ENCODE measurements at regions not wholly inside any gene's neighbourhood (a gene's known extent, or its start where the extent isn't known, plus 50 kb on each side); places are given as distances from the start of the nearest gene placed in this dataset.

DNA sequence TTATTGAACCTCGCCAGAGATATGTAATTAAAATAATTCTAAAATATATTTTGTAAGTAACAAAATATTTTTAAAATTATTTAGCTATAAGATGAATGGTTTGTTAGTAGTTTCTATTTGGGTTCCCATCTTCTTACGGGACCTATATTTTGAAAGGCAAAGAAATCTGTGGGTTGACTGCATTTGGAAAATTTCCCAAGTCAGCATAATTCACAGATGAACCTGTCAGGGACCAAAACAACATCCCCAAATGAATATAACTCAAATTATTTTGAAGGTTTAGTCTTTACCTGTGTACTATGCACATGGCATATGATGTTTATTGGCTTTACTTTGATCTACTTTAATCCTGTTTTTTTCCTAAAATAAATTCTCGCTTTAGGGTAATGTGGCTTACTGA, 607.4 kb upstream of the JAG1 start:
- no peak for DNase-seq (ENCODE audit: low read depth in 3 of 3)

DNA sequence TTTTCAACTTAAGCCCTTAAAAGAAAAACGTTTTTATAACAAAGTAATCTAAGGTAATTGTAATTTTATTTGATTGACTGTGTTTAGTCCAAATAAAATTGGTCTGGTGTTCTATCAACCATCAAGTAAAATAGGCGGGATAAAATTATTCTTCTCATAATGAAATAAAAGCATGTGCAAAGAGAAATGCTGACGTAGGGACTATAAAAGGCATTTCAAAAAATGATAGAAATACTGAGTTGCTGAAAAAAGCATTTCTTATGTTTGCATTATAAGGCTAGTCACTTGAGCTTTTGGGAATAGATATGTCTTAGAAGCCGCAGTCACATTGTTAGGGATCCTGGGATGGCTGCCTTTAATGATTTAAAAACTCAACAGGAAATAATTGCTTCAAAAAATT, 608.0 kb upstream of the JAG1 start:
- DNase-seq (ENCODE audit: low read depth in 3 of 3) = no peak

DNA sequence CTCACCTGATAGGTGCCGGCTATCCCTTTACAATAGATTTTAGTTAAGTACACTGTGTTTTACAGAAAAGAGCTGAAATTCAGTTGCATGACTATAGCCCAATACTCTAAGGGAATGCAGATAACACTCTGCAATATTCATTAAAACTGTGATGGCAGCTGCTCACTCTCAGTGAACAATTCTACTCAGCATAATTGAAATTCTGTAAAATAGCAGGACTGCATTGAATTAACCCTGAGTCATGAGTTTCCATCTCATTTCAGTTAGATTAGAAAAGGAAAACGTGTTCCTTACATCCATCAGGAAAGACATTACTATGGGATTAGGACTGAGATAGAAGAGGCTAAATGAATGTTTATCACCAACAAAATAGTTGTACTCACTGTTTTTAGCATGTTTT, 613.3 kb upstream of the JAG1 start:
- DNase-seq (ENCODE audit: low read depth in 3 of 3) = no peak

DNA sequence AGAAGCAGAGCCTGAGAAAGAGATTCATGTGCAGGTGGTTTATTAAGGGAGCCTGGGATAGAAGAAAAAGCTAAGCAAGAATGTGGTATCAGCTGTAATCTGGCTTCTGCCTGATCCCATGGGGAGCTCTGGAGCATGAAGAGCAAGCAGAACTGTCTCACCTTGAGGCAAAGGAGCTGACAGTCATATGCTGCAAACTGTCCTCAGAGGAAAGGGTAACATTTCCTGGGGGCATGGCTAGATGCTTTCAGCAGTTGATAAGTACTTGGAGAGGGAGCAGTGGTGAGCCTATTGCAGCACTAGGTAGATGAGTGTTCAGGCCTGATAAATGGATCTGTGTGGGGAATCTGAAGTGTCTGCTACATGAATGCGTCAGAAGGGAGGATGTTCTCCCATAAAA, 621.5 kb upstream of the BTBD3 start:
- no peak for DNase-seq (ENCODE audit: low read depth in 3 of 3)

DNA sequence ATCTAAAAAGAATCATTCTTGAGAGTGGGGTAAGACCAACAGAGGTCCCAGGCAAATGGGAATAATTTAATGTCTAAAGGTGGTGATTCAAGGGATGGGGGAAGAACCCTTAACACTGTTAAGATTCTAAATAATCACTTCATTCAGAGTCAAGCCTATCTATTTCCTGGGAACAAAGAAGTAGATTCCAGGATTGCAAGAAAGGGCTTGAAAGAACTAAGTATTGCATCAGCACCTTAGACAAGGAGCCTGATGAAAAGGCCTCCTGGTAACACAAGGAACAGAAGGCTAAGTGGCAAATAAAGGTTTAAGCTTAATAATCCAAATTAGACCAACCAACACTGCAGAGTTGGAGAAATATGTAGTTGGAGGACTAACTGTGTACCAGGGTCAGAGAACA, 620.7 kb upstream of the BTBD3 start:
- no peak for DNase-seq (ENCODE audit: low read depth in 3 of 3)

DNA sequence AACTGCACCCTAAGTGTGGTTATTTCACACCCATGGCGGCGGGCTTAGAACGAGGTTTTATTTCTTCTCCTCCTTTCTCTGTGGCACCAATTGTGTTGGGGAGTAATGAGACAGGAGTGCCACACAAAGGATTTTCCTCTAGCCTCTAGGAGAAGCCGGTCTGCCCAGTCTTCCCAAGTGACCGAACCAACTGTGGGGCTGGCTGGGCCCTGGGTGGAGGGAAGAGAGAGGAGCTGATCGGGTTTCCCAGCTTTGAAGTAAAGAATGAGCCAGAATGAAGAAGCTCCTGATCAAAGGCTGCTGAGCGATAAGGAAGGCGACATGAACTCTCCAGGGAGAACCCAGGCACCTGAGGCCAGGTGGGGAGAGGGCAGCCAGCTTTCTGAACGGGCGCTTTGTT, 616.0 kb upstream of the BTBD3 start:
- no peak for DNase-seq (ENCODE audit: low read depth in 3 of 3)

DNA sequence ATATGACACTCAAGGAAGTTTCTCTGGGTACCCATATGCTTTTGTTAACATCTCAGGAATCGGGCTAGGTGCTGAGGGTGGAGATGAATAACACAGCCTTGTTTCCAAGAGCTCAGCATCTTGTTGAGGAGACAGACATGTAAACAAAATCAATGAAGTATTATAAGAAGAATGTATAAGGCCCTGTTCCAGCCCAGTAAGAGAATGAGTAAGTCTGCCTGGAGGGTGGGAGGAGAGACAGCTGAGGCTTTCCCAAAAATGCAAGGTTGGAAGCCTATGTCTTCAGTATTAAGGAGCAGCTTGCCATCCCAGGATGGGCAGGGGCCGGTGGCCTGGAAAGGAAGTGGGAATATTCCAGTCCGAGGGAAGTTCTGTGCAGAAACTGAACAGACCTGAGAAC, 615.3 kb upstream of the BTBD3 start:
- DNase-seq (ENCODE audit: low read depth in 3 of 3) = no peak

DNA sequence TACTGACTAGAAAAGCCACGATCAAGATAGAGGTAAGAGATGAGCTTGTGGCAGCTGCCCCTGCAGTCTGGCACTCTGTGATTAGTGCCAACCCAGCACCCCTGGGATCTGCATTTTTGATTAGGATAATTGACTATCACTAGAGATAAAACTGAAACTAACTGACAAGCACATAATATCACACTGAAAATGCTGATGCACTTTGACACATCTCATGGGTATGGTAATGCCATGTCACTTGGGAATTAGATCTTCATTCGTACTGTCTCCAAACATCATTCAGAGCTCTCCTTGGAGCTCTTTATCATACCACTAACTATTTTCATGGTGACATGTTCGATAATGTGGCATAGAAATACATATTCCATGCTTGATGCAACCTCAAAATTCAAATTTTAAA, 612.9 kb upstream of the BTBD3 start:
- DNase-seq (ENCODE audit: low read depth in 3 of 3) = no peak

DNA sequence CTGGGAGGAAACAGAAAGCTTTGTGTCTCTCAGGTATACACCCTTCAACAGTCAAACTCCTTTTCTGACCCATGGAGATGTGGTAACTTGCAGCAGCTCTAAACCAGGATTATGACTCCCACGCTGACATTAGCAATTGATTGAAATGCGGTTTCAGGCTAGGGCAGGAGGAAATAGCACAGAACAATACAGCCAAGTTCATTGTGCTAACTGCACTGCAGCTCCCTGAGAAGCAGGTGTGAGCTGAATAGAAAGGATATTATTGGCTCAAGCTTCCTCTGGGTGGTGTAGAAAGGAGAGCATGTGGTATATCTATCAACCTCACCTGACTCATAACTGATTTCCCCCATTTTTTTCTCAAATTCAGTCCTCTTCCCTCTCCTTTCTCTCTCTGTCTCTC, 612.3 kb upstream of the BTBD3 start:
- no peak for DNase-seq (ENCODE audit: low read depth in 3 of 3)

DNA sequence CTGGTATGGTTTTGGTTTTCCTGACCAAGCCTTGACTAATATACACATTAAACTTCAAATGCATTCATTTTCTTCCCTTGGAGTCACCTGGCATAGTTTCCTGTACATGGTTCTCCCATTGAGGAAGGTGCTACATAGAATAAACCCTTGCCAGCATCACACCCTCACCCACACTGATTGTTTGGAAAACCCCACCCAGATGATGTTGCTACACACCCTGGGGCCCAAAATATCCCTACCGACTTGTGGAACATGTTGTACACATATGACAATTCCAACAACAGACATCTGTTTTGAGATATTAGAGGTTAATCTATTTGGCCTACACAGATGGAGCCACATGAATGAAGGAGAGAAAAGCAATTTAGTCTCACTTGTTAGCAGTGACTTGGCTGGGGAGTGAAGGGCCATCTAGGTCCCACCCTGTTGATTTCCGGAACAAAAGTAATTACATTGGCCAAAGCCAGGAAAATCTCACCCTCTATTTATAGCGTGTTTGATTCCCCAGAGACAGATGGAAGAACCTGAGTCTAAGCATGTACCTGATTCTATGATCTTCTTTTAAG, 606.0 kb upstream of the BTBD3 start:
- no peak for DNase-seq (ENCODE audit: low read depth in 3 of 3)

DNA sequence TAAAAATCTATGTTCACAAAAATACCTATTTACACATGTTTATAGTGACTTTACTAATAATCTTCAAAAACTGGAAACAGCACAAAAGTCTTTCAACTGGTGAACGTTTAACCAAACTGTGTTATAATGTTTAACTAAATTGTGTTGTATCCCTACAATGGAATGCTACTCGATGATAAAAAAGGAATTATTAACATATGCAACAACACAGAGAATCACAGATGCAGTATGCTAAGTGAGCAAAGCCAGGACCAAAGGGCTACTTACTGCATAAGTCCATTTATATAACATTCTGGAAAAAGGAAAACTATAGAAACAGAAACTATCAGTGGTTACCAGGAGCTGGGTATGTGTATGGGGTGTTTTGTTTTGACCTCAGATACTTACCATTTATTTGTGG, 602.2 kb upstream of the BTBD3 start:
- no peak for DNase-seq (ENCODE audit: low read depth in 3 of 3)

DNA sequence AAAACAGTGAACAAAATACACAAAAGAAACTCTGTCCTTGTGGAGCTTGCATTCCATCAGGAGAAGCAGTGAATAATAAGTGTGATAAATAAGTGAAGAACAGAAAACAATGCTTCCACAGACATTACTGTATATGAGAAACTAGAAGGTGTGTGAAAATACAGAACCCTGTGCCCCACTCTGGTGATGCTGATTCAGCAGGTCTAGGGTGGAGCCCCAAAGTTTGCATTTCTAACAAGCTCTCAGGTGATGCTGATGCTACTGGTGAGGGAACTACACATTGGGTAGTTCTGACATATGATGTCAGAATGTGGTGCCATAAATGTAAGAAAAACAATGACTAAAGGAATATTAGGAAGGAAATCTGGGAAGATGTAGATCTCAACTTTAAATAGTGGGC, 601.4 kb upstream of the BTBD3 start:
- DNase-seq (ENCODE audit: low read depth in 3 of 3) = no peak

DNA sequence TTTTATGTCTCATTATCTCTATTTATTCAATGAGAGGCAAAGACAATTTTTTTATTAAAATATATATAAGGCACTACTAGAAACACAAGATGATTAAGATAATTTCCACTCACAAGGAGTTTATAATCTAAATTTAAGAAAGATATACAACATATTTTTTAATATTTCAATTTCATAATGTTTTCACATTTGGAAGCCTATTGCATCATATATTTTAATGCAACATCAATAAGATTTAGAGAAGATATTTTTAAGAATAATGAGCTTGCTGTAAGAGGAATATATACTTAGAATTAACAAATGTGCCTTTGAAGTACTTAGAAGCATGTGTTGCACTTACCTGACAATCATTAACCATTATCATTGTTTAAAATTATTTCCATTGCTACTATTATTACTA, 597.7 kb upstream of the BTBD3 start:
- DNase-seq (ENCODE audit: low read depth in 3 of 3) = no peak

DNA sequence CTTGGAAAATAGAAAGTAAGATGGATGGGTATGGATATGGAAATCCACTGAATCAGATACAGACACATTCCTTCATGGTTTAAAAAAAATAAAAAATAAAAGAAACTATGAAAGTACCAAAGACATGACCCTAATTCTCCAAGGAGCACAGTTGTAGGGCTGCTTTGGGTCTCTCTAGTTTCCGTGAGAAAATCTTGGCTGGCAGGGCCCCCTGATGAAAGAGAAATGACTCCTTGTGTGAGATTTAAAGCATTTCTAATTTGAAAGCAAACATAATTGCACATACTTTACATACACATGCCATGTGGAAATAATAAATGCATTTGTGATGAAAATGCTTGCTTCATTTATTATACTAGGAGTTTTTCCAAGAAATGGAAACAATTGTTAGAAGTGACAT, 593.9 kb upstream of the BTBD3 start:
- no peak for DNase-seq (ENCODE audit: low read depth in 3 of 3)

DNA sequence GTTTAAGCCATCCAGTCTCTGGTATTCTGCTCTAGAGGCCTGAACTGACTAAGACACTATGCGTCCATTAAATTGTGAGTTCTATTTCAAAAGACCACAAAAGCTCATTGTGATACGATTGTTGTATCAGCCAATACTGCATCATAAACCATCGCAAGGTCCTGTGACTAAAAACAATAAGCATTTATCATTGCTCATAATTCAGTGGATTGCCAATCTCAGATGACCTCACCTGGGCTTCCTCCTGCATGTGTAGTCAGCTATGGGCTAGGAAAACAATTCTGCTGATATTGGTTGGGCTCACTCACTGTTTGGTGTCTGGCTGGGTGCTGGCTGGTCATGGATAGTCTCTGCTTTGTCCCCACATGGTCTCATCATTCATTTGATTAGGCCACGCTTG, 592.7 kb upstream of the BTBD3 start:
- no peak for DNase-seq (ENCODE audit: low read depth in 3 of 3)

DNA sequence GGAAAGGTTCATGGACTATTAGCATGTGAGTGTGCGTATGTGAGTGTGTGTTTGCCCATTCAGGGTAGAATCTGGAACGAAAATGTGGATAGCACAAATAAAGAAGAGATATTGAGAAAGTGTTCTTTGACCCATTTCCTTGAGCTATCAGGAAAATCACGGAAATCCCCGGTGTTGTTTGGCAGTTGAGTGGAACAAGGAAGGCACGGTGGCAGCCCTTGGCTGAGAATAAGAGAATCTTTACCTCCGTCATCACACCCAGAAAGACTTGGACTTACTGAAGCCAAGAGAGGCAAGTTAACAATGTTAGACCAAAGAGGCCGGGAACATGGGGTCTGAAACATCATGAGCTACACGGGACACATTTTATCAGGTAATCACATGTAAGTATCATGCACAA, 588.9 kb upstream of the BTBD3 start:
- no peak for DNase-seq (ENCODE audit: low read depth in 3 of 3)

DNA sequence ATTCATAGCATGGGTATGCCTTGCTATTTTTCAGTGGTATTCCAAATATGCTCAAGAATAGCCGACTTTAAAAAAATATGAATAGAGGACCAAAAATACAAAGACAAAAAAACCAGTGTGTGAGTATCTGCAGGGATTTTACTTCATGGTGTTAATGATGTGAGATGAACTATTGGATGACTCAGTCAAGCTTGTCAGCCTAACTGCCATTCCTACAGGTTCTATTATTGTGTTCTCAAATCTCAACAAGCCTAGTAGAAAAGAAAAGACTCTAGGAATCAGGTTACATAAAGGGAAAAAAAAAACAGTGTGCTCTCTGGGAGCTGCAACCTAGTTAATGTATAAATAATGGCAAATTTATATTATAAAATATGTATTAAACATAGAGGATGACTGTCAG, 588.4 kb upstream of the BTBD3 start:
- DNase-seq (ENCODE audit: low read depth in 3 of 3) = no peak

DNA sequence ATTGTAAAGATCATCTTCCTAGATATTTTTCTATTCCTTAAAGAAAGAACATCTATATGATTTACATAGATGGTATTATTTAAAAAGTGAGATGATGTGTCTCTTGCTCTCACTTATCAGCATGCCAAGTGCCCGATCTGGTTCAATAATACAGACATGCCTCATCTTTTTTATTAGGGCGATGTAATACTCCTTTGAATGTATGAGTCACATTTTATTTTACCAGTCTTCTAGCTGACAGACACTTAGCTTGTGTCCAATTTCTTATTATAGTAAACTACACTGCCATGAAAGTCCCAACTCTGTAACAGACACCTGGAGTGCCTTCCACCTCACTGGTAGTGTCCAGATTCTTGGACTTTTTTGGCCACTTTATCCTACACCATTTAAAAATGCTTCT, 586.6 kb upstream of the BTBD3 start:
- DNase-seq (ENCODE audit: low read depth in 3 of 3) = no peak

DNA sequence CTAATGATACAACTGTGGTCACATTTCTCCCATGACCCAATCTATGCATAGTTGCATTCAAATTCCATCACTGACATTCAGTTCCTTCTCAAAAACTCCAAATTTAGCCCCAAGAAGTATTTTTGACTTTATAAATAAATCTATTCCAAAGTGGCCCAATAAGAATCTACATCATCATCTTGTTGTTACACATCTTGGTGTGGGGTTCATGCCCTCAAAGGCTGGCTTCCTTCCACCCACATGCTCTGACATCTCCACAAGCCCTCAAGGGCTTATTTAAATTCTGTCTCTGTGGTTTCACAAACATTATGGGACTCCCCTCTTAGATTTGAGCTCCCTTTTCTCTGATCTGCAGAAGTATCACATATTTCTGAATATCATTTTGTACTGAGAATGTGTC, 585.3 kb upstream of the BTBD3 start:
- DNase-seq (ENCODE audit: low read depth in 3 of 3) = no peak

DNA sequence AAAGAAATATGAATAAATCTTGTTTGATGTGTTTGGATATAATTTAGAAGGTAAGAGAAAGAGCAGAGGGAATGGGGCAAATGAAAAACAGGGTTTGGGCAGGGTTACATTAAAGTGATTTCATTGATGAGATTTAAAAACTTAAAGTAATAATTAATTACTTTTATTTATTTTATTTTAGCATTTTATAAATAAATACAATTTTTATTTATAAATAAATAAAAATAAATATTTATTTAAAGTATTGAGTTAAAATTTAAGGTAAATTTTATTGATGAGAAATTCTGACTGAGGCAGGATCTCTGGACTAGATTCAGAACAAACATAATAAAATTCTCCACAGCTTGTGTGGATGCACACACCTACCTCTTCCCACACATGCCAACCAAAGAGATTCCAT, 584.1 kb upstream of the BTBD3 start:
- no peak for DNase-seq (ENCODE audit: low read depth in 3 of 3)

DNA sequence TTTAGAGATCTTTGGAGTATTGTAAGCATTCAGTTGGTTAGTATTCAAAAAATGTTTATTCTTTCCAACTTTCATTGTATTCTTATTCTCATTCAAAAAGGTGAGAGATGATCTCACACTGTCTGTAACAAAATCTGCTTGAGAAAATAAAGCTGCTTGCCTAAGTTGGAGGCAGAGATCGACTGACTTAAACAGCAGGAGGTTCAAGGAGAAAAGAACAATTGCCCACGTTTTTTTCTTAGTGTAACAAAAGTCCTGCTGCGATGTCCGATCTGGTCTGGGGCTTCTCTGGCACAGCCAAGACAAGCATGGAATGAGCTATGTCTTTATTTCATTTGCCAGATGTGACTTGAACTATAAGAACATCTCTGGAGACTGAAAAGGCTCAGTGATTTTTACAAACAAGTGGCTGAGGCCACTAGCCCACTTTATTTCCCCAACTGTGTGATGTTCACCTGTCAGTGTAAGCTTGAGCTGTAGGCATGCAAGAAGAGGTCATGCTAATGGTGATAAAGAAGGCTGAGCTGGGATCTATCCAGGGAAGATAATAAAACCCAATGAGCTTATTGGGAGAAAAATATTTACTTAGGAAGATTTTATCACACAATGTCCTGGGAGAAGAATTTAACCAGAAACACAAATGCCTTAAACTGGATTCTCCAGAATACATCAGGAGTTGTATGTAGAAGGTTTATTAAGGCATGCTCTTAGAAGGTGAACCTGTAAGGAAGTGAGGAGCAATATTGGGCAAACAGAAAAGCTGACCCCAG, 580.1 kb upstream of the BTBD3 start:
- DNase-seq (ENCODE audit: low read depth in 3 of 3) = no peak

DNA sequence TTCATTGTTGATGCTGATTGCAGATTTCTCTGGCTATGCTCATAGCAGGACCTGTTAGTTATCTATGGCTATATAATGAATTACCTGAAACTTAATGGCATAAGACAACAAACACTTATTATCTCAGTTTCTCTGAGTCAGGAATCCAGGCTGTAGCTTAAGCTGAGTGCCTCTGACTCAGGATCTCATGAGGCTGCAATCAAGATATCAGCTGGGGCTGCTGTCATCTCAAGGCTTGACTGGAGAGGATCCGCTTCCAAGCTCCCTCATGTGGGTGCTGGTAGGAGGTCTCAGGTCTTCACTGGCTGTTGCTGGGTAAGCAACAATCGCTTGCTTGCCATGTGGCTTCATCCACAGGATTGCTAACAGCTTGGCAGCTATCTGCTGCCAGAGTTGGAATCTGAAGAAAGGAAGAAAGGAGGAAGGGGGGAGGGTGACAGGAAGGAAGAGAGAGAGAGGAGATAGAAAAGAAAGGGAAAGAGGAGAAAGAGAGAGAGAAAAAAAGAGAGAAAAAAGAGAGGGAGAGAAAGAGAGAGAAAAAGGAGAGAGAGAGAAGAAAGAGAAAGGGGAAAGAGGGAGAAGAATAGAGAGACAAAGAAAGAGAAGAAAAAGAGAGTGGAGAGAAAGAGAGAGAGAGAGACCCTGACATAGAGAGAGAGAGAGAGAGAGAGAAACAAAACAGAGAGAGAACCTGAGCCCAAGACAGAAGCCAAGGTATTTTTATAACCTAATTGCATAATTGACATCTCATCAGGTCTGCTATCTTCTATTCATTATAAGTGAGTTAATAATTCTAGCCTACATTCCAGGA, 579.0 kb upstream of the BTBD3 start:
- no peak for DNase-seq (ENCODE audit: low read depth in 3 of 3)

DNA sequence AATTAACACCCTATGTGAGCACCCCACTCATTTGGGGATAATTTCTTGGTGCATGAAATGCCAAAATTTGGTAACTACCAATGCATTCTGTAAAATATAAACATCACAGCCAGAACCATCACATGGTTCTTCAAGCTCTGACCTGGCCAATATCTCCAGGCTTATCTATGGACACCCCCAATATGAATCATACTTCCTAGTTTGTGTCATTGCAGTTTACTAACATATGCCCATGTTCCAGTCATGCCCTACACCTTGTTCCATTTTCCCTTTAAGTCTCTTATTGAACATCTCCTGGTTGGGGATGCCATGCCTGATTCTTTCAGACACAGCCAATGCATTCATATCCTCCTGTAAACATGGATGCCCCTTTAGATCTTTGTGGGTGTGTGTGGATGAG, 572.8 kb upstream of the BTBD3 start:
- DNase-seq (ENCODE audit: low read depth in 3 of 3) = no peak

Data from stimulated activated CD4-positive, alpha-beta T cell treated with anti-CD3 and anti-CD28 coated beads, TNF-alpha, amount 100 ng/mL, for 24 hours (primary cell).